ENCODE measurements at regions not wholly inside any gene's neighbourhood (a gene's known extent, or its start where the extent isn't known, plus 50 kb on each side); places are given as distances from the start of the nearest gene placed in this dataset.
A peak's percentile ranks its signal among the peaks of the same experiment; 100 is the strongest.
"Not testable (repeated sequence)": the region's sequence is repeated elsewhere in the genome, so short reads cannot be mapped to it uniquely, and the experiment has no call there.

- DNase-seq: not testable (repeated sequence)
These were observed 58.7 kb downstream of the POU5F2 start for GRCh38 chr5:93682471-93683404.

GRCh38 chr5:93681432-93681831, 60.0 kb downstream of the POU5F2 start:
- no peak for DNase-seq

GRCh38 chr5:93677359-93677891, 64.0 kb downstream of the POU5F2 start:
- DNase-seq: peak in 1 of 2 experiments; percentile 80

GRCh38 chr5:93676704-93677103, 64.7 kb downstream of the POU5F2 start:
- no peak for DNase-seq

- peak in 1 of 2 experiments; percentile 12 for DNase-seq
These were observed 65.6 kb downstream of the POU5F2 start for GRCh38 chr5:93675460-93676450.

GRCh38 chr5:93674866-93675459, 66.4 kb downstream of the POU5F2 start:
- no peak for DNase-seq

GRCh38 chr5:93674138-93674537, 67.3 kb downstream of the POU5F2 start:
- no peak for DNase-seq

- DNase-seq: no peak
These were observed 68.0 kb downstream of the POU5F2 start for GRCh38 chr5:93673316-93673954.

GRCh38 chr5:93665648-93666047, 75.8 kb downstream of the POU5F2 start:
- no peak for DNase-seq

GRCh38 chr5:93660677-93661076, 77.7 kb downstream of the NR2F1 start:
- no peak for DNase-seq

GRCh38 chr5:93658044-93658443, 75.0 kb downstream of the NR2F1 start:
- no peak for DNase-seq

GRCh38 chr5:93654676-93655075, 71.7 kb downstream of the NR2F1 start:
- no peak for DNase-seq

- DNase-seq: no peak
These were observed 70.7 kb downstream of the NR2F1 start for GRCh38 chr5:93653716-93654115.

- DNase-seq: peak in 1 of 2 experiments; percentile 38
These were observed 66.3 kb downstream of the NR2F1 start for GRCh38 chr5:93649234-93649900.

GRCh38 chr5:93644760-93645159, 61.7 kb downstream of the NR2F1 start:
- no peak for DNase-seq
